NB4 (cell line): ENCODE measurements at regions not wholly inside any gene's neighbourhood (a gene's known extent, or its start where the extent isn't known, plus 50 kb on each side); places are given as distances from the start of the nearest gene placed in this dataset.
A peak's percentile ranks its signal among the peaks of the same experiment; 100 is the strongest.
"Not testable (repeated sequence)": the region's sequence is repeated elsewhere in the genome, so short reads cannot be mapped to it uniquely, and the experiment has no call there.

ENCODE experiments used
- DNase-seq: peaks from one replicate; pipeline ENCODE4 v3.0.0; 2010; ENCODE audit warnings: low read depth
- H3K4me3 ChIP-seq: one replicate; pipeline ENCODE4 v1.5.1; 2011; ENCODE audit warnings: mild to moderate bottlenecking, low read depth, low read length, moderate library complexity
- CTCF ChIP-seq: IDR thresholded peaks from one replicate; pipeline ENCODE4 v1.5.1; 2012; ENCODE audit warnings: low read depth, low read length
- MYC ChIP-seq: IDR thresholded peaks from 2 replicates; pipeline ENCODE4 v1.6.1; 2011; ENCODE audit warnings: low read depth, low read length
- POLR2A ChIP-seq: IDR thresholded peaks from 2 replicates; pipeline ENCODE4 v1.6.1; 2011; ENCODE audit warnings: mild to moderate bottlenecking; ENCODE audit not compliant: insufficient read length; ENCODE audit errors: extremely low read depth
- TF ChIP-seq, protein P1 (sequence below): IDR thresholded peaks from 2 replicates; pipeline ENCODE4 v1.6.1; 2011; ENCODE audit warnings: low read depth, low read length

DNA sequence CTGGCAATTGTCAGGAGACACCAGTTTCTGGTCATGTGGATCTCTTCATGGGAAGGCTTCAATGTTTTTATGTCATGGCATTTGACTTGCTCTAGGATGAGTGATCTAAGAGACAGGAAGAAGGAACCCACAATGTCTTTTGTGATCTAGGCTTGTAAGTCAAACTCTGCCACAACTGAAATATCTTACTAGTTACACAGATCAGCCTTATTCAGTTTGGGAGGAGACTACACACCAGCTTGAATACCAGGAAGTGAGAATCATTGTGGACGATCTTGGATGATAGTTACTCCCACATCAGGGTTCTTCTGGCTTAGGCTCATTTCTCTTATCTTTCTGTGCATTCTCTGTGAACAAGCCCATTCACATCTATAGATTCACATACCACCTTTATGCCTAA is 236.2 kb upstream of the FBXO33 start:
- no peak overlapping the region for H3K4me3 ChIP-seq
- TF ChIP-seq CTCF (no peak), POLR2A (no peak), MYC (no peak)
- TF ChIP-seq, protein P1, sequence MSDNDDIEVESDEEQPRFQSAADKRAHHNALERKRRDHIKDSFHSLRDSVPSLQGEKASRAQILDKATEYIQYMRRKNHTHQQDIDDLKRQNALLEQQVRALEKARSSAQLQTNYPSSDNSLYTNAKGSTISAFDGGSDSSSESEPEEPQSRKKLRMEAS, result no peak
- no peak for DNase-seq

GRCh38 chr14:39666386-39666785 is 234.2 kb upstream of the FBXO33 start:
- no peak for DNase-seq
- TF ChIP-seq CTCF (no peak), POLR2A (no peak), MYC (no peak)
- TF ChIP-seq, protein P1, result no peak
- no peak overlapping the region for H3K4me3 ChIP-seq

DNA sequence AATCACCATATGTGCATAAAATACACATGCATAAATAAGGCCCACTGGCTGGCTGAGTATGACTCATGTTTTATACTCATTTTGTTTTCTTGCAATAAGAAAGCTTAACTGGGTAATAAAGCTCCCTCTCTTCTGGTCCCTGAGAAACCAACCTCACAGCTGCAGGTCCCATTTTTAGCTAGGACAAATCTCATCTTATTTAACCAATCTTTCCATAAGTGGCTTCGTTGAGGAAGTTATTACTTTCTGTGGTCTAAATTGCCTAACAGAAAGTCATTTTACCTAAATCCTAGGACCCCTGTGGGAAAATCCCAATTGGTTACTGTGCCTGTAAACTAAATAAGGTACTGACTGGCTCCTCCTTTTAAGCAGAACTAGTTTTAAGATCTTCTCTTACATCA is 232.8 kb upstream of the FBXO33 start:
- peak; percentile 5 for DNase-seq
- TF ChIP-seq MYC, result no peak
- TF ChIP-seq, protein P1, result no peak
- TF ChIP-seq POLR2A, result no peak
- no peak for TF ChIP-seq CTCF
- no peak overlapping the region for H3K4me3 ChIP-seq

DNA sequence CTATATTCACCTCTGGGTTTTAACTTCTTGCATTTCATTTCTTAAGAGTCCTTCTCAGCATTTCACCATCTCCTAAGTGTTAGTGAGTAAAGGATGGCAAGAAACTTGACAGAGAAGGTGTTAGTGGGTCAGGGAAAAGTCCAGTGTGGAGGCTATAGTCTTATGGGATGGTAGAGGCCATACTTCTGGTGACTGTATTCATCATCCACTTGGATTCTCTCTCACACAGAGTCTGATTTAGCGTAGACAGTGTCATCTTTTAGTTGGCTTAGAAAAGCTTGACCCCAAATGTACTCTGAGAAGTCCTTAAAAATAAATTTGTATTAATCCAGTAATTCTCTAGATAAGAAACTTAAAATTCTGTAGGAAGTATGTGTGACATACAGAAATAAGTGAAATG is 232.4 kb upstream of the FBXO33 start:
- H3K4me3 ChIP-seq, result no peak overlapping the region
- no peak for TF ChIP-seq CTCF
- TF ChIP-seq MYC, result no peak
- no peak for TF ChIP-seq POLR2A
- TF ChIP-seq, protein P1, result no peak
- DNase-seq, result no peak

GRCh38 chr14:39641224-39641623 is 209.0 kb upstream of the FBXO33 start:
- DNase-seq, result no peak
- TF ChIP-seq, protein P1, result no peak
- no peak for TF ChIP-seq CTCF
- TF ChIP-seq POLR2A, result no peak
- no peak for TF ChIP-seq MYC
- no peak overlapping the region for H3K4me3 ChIP-seq

DNA sequence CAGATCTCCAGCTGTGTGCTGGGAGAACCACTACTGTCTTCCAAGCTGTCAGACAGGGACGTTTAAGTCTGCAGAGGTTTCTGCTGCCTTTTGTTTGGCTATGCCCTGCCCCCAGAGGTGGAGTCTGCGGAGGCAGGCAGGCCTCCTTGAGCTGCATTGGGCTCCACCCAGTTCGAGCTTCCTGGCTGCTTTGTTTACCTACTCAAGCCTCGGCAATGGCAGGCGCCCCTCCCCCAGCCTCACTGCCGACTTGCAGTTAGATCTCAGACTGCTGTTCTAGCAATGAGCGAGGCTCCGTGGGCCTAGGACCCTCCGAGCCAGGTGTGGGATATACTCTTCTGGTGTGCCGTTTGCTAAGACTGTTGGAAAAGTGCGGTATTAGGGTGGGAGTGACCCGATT is 206.8 kb upstream of the FBXO33 start:
- H3K4me3 ChIP-seq, DNase-seq: not testable (repeated sequence)
